Keratinocyte (primary cell): ENCODE measurements at regions not wholly inside any gene's neighbourhood (a gene's known extent, or its start where the extent isn't known, plus 50 kb on each side); places are given as distances from the start of the nearest gene placed in this dataset.

Experiments used
- DNase-seq: peaks from one replicate; pipeline ENCODE4 v3.0.0-alpha.2; 2011; ENCODE audit warnings: low read depth, missing footprints, low spot score
- FAIRE-seq: peaks from 2 replicates; lab custom pipeline; 2011; peaks lifted over from hg19 to GRCh38; lab: Jason Lieb, UNC
- H2AFZ ChIP-seq: 2 replicates; pipeline ENCODE4 v1.6.0; 2012; ENCODE audit warnings: low read length, control low read depth, inconsistent platforms; ENCODE audit not compliant: control insufficient read depth
- H3K27ac ChIP-seq: 2 replicates; pipeline ENCODE4 v1.5.1; 2011; ENCODE audit warnings: low read length; ENCODE audit not compliant: control insufficient read depth, insufficient read depth
- H3K27me3 ChIP-seq: 3 replicates; pipeline ENCODE4 v1.6.0; 2011; ENCODE audit warnings: low read length; ENCODE audit not compliant: control insufficient read depth, insufficient read depth; ENCODE audit errors: extremely low read depth
- H3K36me3 ChIP-seq, 2 experiments: 2 replicates in 1 of 2; 3 replicates in 1 of 2; pipeline ENCODE4 v1.5.1; 2011; ENCODE audit warnings: low read length in 2 of 2, mild to moderate bottlenecking in 1 of 2; ENCODE audit not compliant: control insufficient read depth in 2 of 2, insufficient read depth in 2 of 2; ENCODE audit errors: extremely low read depth in 1 of 2
- H3K4me1 ChIP-seq: 3 replicates; pipeline ENCODE4 v1.5.1; 2011; ENCODE audit warnings: low read length; ENCODE audit not compliant: control insufficient read depth, insufficient read depth; ENCODE audit errors: extremely low read depth
- H3K4me2 ChIP-seq: 3 replicates; pipeline ENCODE4 v1.6.0; 2011; ENCODE audit warnings: low read depth, low read length; ENCODE audit not compliant: control insufficient read depth, insufficient read depth; ENCODE audit errors: extremely low read depth
- H3K4me3 ChIP-seq, 3 experiments: fragments of 200-600 bp in 1 of 3; sonication (generic) in 1 of 3; 2 replicates in 2 of 3; 3 replicates in 1 of 3; pipeline ENCODE4 v1.5.1; 2011 to 2016; ENCODE audit warnings: low read length in 3 of 3, mild to moderate bottlenecking in 3 of 3, control low read depth in 2 of 3, inconsistent platforms in 1 of 3, low read depth in 1 of 3, mixed read lengths in 1 of 3, mixed run types in 1 of 3, moderate library complexity in 1 of 3; ENCODE audit not compliant: control insufficient read depth in 2 of 3, insufficient read depth in 2 of 3; ENCODE audit errors: extremely low read depth in 1 of 3
- H3K79me2 ChIP-seq: 2 replicates; pipeline ENCODE4 v1.6.0; 2012; ENCODE audit warnings: low read length; ENCODE audit not compliant: control insufficient read depth, insufficient read depth
- H3K9ac ChIP-seq: 3 replicates; pipeline ENCODE4 v1.6.0; 2011; ENCODE audit warnings: low read length; ENCODE audit not compliant: control insufficient read depth, insufficient read depth; ENCODE audit errors: extremely low read depth
- H3K9me1 ChIP-seq: 3 replicates; pipeline ENCODE4 v1.6.0; 2011; ENCODE audit warnings: low read length; ENCODE audit not compliant: control insufficient read depth, insufficient read depth; ENCODE audit errors: extremely low read depth
- H3K9me3 ChIP-seq: 2 replicates; pipeline ENCODE4 v1.5.1; 2012; ENCODE audit warnings: low read depth, low read length; ENCODE audit not compliant: control insufficient read depth
- H4K20me1 ChIP-seq: 3 replicates; pipeline ENCODE4 v1.6.0; 2011; ENCODE audit warnings: low read length; ENCODE audit not compliant: control insufficient read depth, insufficient read depth; ENCODE audit errors: extremely low read depth
- EZH2 ChIP-seq: IDR thresholded peaks from one replicate; pipeline ENCODE4 v1.6.1; 2012; ENCODE audit warnings: inconsistent platforms, mild to moderate bottlenecking, low read length, moderate library complexity
- dilution Hi-C: fragments of 300-500 bp; cut with MboI; formaldehyde crosslinking; loops from one replicate; pipeline ENCODE4 v1.7.0; 2020; ENCODE audit warnings: low sequenced_read_pairs; ENCODE audit not compliant: extremely low pct_ligation_motif_present
- TF ChIP-seq, protein P1 (sequence below), 3 experiments: IDR thresholded peaks in 1 of 3; conservative IDR thresholded peaks in 1 of 3; optimal IDR thresholded peaks in 1 of 3; 2 replicates in 2 of 3; 3 replicates in 1 of 3; pipeline versions ENCODE3 to v1.5.1; 2011; ENCODE audit warnings: low read length in 3 of 3, mild to moderate bottlenecking in 3 of 3, moderate library complexity in 2 of 3, control low read depth in 1 of 3, inconsistent platforms in 1 of 3; ENCODE audit not compliant: insufficient read depth in 2 of 3; ENCODE audit errors: extremely low read depth in 1 of 3

- H3K27me3 ChIP-seq, result no peaks in the 10 kb centered on the region
- no peak overlapping the region for H3K9ac ChIP-seq
- H4K20me1 ChIP-seq, result no peaks in the 10 kb centered on the region
- dilution Hi-C loops, result no loop called here
- H3K4me3 ChIP-seq, result no peak overlapping the region
- no peak overlapping the region for H2AFZ ChIP-seq
- no peaks in the 10 kb centered on the region for H3K79me2 ChIP-seq
- H3K36me3 ChIP-seq, result no peaks in the 10 kb centered on the region
- no peak overlapping the region for H3K27ac ChIP-seq
- DNase-seq, result no peak
- no peak for FAIRE-seq
- no peaks in the 10 kb centered on the region for H3K9me1 ChIP-seq
- H3K4me1 ChIP-seq, result no peaks in the 10 kb centered on the region
- no peak for TF ChIP-seq EZH2
- TF ChIP-seq, protein P1, sequence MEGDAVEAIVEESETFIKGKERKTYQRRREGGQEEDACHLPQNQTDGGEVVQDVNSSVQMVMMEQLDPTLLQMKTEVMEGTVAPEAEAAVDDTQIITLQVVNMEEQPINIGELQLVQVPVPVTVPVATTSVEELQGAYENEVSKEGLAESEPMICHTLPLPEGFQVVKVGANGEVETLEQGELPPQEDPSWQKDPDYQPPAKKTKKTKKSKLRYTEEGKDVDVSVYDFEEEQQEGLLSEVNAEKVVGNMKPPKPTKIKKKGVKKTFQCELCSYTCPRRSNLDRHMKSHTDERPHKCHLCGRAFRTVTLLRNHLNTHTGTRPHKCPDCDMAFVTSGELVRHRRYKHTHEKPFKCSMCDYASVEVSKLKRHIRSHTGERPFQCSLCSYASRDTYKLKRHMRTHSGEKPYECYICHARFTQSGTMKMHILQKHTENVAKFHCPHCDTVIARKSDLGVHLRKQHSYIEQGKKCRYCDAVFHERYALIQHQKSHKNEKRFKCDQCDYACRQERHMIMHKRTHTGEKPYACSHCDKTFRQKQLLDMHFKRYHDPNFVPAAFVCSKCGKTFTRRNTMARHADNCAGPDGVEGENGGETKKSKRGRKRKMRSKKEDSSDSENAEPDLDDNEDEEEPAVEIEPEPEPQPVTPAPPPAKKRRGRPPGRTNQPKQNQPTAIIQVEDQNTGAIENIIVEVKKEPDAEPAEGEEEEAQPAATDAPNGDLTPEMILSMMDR (optimal IDR thresholded peaks at IDR 0.05 in 1 of 3, IDR thresholded peaks at IDR 0.05 in 1 of 3, conservative IDR thresholded peaks at IDR 0.05 in 1 of 3; ENCODE audit: extremely low read depth in 1 of 3, insufficient read depth in 2 of 3, low read length in 3 of 3), result no peak
- H3K9me3 ChIP-seq, result no peaks in the 10 kb centered on the region
- no peak overlapping the region for H3K4me2 ChIP-seq
These were observed 283.1 kb upstream of the STAC start for GRCh38 chr3:36097209-36097608.

- H3K4me1 ChIP-seq, result no peaks in the 10 kb centered on the region
- dilution Hi-C loops, result no loop called here
- no peaks in the 10 kb centered on the region for H4K20me1 ChIP-seq
- no peaks in the 10 kb centered on the region for H3K27me3 ChIP-seq
- H3K27ac ChIP-seq, result no peak overlapping the region
- no peak overlapping the region for H3K9ac ChIP-seq
- no peak for TF ChIP-seq EZH2
- TF ChIP-seq, protein P1 (optimal IDR thresholded peaks at IDR 0.05 in 1 of 3, IDR thresholded peaks at IDR 0.05 in 1 of 3, conservative IDR thresholded peaks at IDR 0.05 in 1 of 3; ENCODE audit: extremely low read depth in 1 of 3, insufficient read depth in 2 of 3, low read length in 3 of 3), result no peak
- H3K79me2 ChIP-seq, result no peaks in the 10 kb centered on the region
- FAIRE-seq (no peak), DNase-seq (no peak)
- H3K4me2 ChIP-seq, result no peak overlapping the region
- H3K4me3 ChIP-seq, result no peak overlapping the region
- H3K9me1 ChIP-seq, result no peaks in the 10 kb centered on the region
- no peaks in the 10 kb centered on the region for H3K9me3 ChIP-seq
- H3K36me3 ChIP-seq, result no peaks in the 10 kb centered on the region
- no peak overlapping the region for H2AFZ ChIP-seq
These were observed 266.0 kb upstream of the STAC start for GRCh38 chr3:36114353-36114752.
